ENCODE measurements at regions not wholly inside any gene's neighbourhood (a gene's known extent, or its start where the extent isn't known, plus 50 kb on each side); places are given as distances from the start of the nearest gene placed in this dataset.
"Not testable (repeated sequence)": the region's sequence is repeated elsewhere in the genome, so short reads cannot be mapped to it uniquely, and the experiment has no call there.

DNA sequence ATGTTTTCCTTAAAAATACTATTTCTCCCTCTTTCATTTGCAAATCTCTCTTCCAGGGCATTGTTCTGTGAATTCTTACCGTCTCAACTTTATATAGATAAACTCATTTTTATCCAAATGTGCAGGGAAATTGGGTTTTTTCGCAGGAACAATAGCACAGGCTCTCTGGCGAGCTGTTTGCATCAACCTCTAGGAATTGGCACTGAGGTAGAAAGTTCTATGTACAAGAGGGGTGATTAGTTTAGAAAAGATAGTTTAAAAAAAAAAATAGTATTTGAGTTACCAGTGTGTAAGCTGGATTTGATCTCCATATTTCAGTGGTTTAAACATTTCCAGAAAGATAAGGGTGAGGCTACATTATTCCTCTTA, 129.7 kb upstream of the BTN3A2 start:
- Histone ChIP-seq H4K20me1 (ENCODE audit: control insufficient read depth, insufficient read depth, insufficient read length) (peaks cover 3% of the 10 kb centered on the region), H3K4ac (ENCODE audit: low read depth, low read length) (peak overlapping the region; percentile 87; the same call in 1 of the 2 replicates), H3K4me2 (ENCODE audit: insufficient read depth, insufficient read length, low read length) (peak overlapping the region; percentile 94), H4K91ac (ENCODE audit: insufficient read length, low read depth, low read length) (no peak overlapping the region), H3K9me3 (ENCODE audit: control insufficient read depth, low read depth, low read length) (no peaks in the 10 kb centered on the region), H2BK12ac (ENCODE audit: insufficient read length, low read depth, low read length) (no peak overlapping the region), H4K8ac (replicated peaks; ENCODE audit: insufficient read length, low read depth, low read length) (no peak overlapping the region), H3T11ph (ENCODE audit: low read length) (peak overlapping the region; percentile 98), H3K23ac (ENCODE audit: insufficient read length, low read depth, low read length) (no peak overlapping the region), H3K79me1 (ENCODE audit: insufficient read depth, low read depth, low read length, poor library complexity, severe bottlenecking) (no peaks in the 10 kb centered on the region), H3K79me2 (ENCODE audit: insufficient read depth, low read length) (no peaks in the 10 kb centered on the region), H3K56ac (ENCODE audit: insufficient read length, low read depth, low read length) (no peak overlapping the region), H3K27ac (ENCODE audit: insufficient read length, low read depth, low read length) (no peak overlapping the region), H2BK20ac (ENCODE audit: low read depth, low read length, poor library complexity, severe bottlenecking) (peak overlapping the region; percentile 99), H3K27me3 (ENCODE audit: insufficient read depth, low read length) (no peaks in the 10 kb centered on the region), H3K14ac (ENCODE audit: insufficient read depth, low read length) (no peak overlapping the region; the same call in 1 of the 2 replicates), H2BK120ac (ENCODE audit: low read depth, low read length, poor library complexity, severe bottlenecking) (peak overlapping the region; percentile 97), H3K9ac (ENCODE audit: extremely low read depth, insufficient read length, low read length) (peak overlapping the region; percentile 85), H3K4me1 (ENCODE audit: insufficient read depth, low read length) (peaks cover 4% of the 10 kb centered on the region; the same call in 1 of the 2 replicates), H2BK15ac (ENCODE audit: low read depth, low read length) (no peak overlapping the region), H3K23me2 (ENCODE audit: insufficient read length, low read depth, low read length, poor library complexity, severe bottlenecking) (peaks cover 10% of the 10 kb centered on the region), H2BK5ac (ENCODE audit: insufficient read length, low read length) (no peak overlapping the region), H3K18ac (ENCODE audit: insufficient read length, low read depth, low read length) (no peak overlapping the region), H4K5ac (ENCODE audit: insufficient read length, low read depth, low read length) (no peak overlapping the region), H2AK5ac (ENCODE audit: insufficient read length, low read length) (no peak overlapping the region), H2AFZ (ENCODE audit: low read length) (no peak overlapping the region)
- TF ChIP-seq, protein P1, sequence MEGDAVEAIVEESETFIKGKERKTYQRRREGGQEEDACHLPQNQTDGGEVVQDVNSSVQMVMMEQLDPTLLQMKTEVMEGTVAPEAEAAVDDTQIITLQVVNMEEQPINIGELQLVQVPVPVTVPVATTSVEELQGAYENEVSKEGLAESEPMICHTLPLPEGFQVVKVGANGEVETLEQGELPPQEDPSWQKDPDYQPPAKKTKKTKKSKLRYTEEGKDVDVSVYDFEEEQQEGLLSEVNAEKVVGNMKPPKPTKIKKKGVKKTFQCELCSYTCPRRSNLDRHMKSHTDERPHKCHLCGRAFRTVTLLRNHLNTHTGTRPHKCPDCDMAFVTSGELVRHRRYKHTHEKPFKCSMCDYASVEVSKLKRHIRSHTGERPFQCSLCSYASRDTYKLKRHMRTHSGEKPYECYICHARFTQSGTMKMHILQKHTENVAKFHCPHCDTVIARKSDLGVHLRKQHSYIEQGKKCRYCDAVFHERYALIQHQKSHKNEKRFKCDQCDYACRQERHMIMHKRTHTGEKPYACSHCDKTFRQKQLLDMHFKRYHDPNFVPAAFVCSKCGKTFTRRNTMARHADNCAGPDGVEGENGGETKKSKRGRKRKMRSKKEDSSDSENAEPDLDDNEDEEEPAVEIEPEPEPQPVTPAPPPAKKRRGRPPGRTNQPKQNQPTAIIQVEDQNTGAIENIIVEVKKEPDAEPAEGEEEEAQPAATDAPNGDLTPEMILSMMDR (conservative IDR thresholded peaks at IDR 0.05): no peak
- Mint-ChIP-seq H3K36me3 (ENCODE audit: insufficient read depth in 1 of 3, low read depth in 3 of 3) (no peaks in the 10 kb centered on the region), H3K27ac (peak overlapping the region; percentile 87 to 96 (median 92); a peak in 6 of 7 replicates), H3K9me3 (no peaks in the 10 kb centered on the region), H3K4me1 (peaks cover 24 to 34% of the 10 kb centered on the region in 2 experiments), H3K27me3 (ENCODE audit: low read depth) (no peaks in the 10 kb centered on the region), H3K4me3 (peak overlapping the region; percentile 72 to 96)
- WGBS (ENCODE audit: extremely low coverage, insufficient read length, low lambda C conversion rate): no CpG with 5 or more reads among the region's 3 CpGs
- DNase-seq: no peak

DNA sequence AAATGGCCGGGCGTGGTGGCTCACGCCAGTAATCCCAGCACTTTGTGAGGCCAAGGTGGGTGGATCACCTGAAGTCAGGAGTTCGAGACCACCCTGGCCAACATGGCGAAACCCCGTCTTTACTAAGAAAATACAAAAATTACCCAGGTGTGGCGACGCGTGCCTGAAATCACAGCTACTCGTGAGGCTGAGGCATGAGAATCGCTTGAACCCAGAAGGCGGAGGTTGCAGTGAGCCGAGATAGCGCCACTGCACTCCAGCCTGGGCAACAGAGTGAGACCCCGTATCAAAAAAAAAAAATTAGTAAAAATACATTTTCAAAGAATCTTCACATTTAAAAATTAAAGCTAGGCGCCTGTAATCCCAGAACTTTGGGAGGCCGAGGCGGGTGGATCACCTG, 125.6 kb upstream of the BTN3A2 start:
- H3K36me3 Mint-ChIP-seq (ENCODE audit: insufficient read depth in 1 of 3, low read depth in 3 of 3); H2AFZ ChIP-seq (ENCODE audit: low read length); H3K23ac ChIP-seq (ENCODE audit: insufficient read length, low read depth, low read length); H3K9me3 Mint-ChIP-seq; H3K27ac Mint-ChIP-seq; H2BK120ac ChIP-seq (ENCODE audit: low read depth, low read length, poor library complexity, severe bottlenecking); H3K4ac ChIP-seq (ENCODE audit: low read depth, low read length); H2BK15ac ChIP-seq (ENCODE audit: low read depth, low read length); H4K8ac ChIP-seq (replicated peaks; ENCODE audit: insufficient read length, low read depth, low read length); H3K27ac ChIP-seq (ENCODE audit: insufficient read length, low read depth, low read length); H3K27me3 Mint-ChIP-seq (ENCODE audit: low read depth); H3K79me1 ChIP-seq (ENCODE audit: insufficient read depth, low read depth, low read length, poor library complexity, severe bottlenecking); H2AK5ac ChIP-seq (ENCODE audit: insufficient read length, low read length); H2BK12ac ChIP-seq (ENCODE audit: insufficient read length, low read depth, low read length); H3K4me1 ChIP-seq (ENCODE audit: insufficient read depth, low read length); H4K20me1 ChIP-seq (ENCODE audit: control insufficient read depth, insufficient read depth, insufficient read length); H3K14ac ChIP-seq (ENCODE audit: insufficient read depth, low read length); H3K18ac ChIP-seq (ENCODE audit: insufficient read length, low read depth, low read length); H2BK5ac ChIP-seq (ENCODE audit: insufficient read length, low read length); DNase-seq; H3K9ac ChIP-seq (ENCODE audit: extremely low read depth, insufficient read length, low read length); H4K5ac ChIP-seq (ENCODE audit: insufficient read length, low read depth, low read length); H3K56ac ChIP-seq (ENCODE audit: insufficient read length, low read depth, low read length); H3K9me3 ChIP-seq (ENCODE audit: control insufficient read depth, low read depth, low read length); H3K27me3 ChIP-seq (ENCODE audit: insufficient read depth, low read length); H3K4me2 ChIP-seq (ENCODE audit: insufficient read depth, insufficient read length, low read length); H3K79me2 ChIP-seq (ENCODE audit: insufficient read depth, low read length); H4K91ac ChIP-seq (ENCODE audit: insufficient read length, low read depth, low read length); H3T11ph ChIP-seq (ENCODE audit: low read length); H2BK20ac ChIP-seq (ENCODE audit: low read depth, low read length, poor library complexity, severe bottlenecking); H3K23me2 ChIP-seq (ENCODE audit: insufficient read length, low read depth, low read length, poor library complexity, severe bottlenecking): not testable (repeated sequence)
- WGBS (ENCODE audit: extremely low coverage, insufficient read length, low lambda C conversion rate): no CpG with 5 or more reads among the region's 18 CpGs
- H3K4me1 Mint-ChIP-seq: peaks cover 22 to 30% of the 10 kb centered on the region in 2 experiments
- H3K4me3 Mint-ChIP-seq: 0 out of 5 replicates have a peak overlapping the region, but pooled peaks of 1 of the 2 experiments have one; percentile 38

Measured in H9 (cell line).